ENCODE measurements at regions not wholly inside any gene's neighbourhood (a gene's known extent, or its start where the extent isn't known, plus 50 kb on each side); places are given as distances from the start of the nearest gene placed in this dataset.

DNA sequence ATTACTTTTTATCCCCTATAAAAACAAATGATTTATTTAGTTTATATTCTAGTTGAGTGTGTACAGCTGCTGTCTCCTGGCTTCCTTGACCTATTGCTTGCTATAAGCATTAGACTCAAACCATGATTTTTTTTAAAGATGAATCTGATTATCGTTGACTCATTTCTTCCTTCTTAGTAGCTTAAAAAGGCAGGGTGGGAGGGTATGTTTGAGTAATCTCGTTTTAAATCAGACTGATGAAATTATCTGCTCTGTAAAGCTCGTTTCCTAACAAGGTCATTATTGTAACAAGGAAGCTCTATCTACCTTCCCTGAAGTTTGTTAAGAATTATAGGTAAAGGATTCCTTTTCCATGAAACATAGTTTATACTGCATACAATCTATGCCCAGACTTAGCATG is 276.3 kb upstream of the KCND2 start:
- H3K36me3 ChIP-seq (replicated peaks in 1 of 2; ENCODE audit: control extremely low read depth in 1 of 2, control insufficient read depth in 1 of 2, extremely low read depth in 1 of 2, insufficient read depth in 2 of 2, low read length in 1 of 2), result no peaks in the 10 kb centered on the region
- no peak for ATAC-seq (ENCODE audit: low read depth)
- no peaks in the 10 kb centered on the region for H3K27me3 ChIP-seq (replicated peaks in 1 of 4; ENCODE audit: control extremely low read depth in 1 of 4, control insufficient read depth in 3 of 4, insufficient read depth in 4 of 4, low read length in 3 of 4)
- no peak overlapping the region for H3K9ac ChIP-seq (ENCODE audit: low read length)
- no peak overlapping the region for H3K4me3 ChIP-seq (ENCODE audit: control extremely low read depth in 1 of 5, extremely low read depth in 1 of 5, insufficient read depth in 1 of 5, low read depth in 2 of 5, low read length in 4 of 5)
- H2AFZ ChIP-seq (ENCODE audit: insufficient read depth, low read depth, low read length, poor library complexity, severe bottlenecking), result no peak overlapping the region
- H3K9me3 Mint-ChIP-seq (ENCODE audit: insufficient read depth), result no peaks in the 10 kb centered on the region
- no peak overlapping the region for H3K4me2 ChIP-seq (replicated peaks; ENCODE audit: low read depth, low read length, poor library complexity, severe bottlenecking)
- CTCF ChIA-PET, result no interaction called here
- no peaks in the 10 kb centered on the region for H3K4me1 Mint-ChIP-seq
- no peak overlapping the region for H3K27ac ChIP-seq (ENCODE audit: low read length in 2 of 2)
- no peak for TF ChIP-seq EZH2 (IDR thresholded peaks at IDR 0.05; ENCODE audit: borderline replicate concordance, insufficient read depth, low read depth, low read length, poor library complexity, severe bottlenecking)
- no peaks in the 10 kb centered on the region for H3K4me1 ChIP-seq (ENCODE audit: control insufficient read depth in 2 of 2, insufficient read depth in 2 of 2, low read length in 2 of 2)
- DNase-seq, result no peak
- POLR2A ChIA-PET, result no interaction called here
- H3K27me3 Mint-ChIP-seq, result no peaks in the 10 kb centered on the region
- no peaks in the 10 kb centered on the region for H3K79me2 ChIP-seq (ENCODE audit: control insufficient read depth, insufficient read depth, low read length)
- H3K9me3 ChIP-seq (ENCODE audit: control extremely low read depth in 1 of 3, control insufficient read depth in 2 of 3, insufficient read depth in 1 of 3, low read length in 2 of 3), result no peaks in the 10 kb centered on the region
- no peaks in the 10 kb centered on the region for H4K20me1 ChIP-seq (ENCODE audit: control insufficient read depth, insufficient read depth, low read length, poor library complexity, severe bottlenecking)
- intact Hi-C loops (cut with micrococcal nuclease), result no loop called here
- H3K27ac Mint-ChIP-seq, result no peak overlapping the region
- H3K4me3 Mint-ChIP-seq, result no peak overlapping the region
- WGBS (ENCODE audit: insufficient coverage), result no CpG with 5 or more reads among the region's 3 CpGs

- no peak overlapping the region for H3K9ac ChIP-seq (ENCODE audit: low read length)
- H3K36me3 ChIP-seq (replicated peaks in 1 of 2; ENCODE audit: control extremely low read depth in 1 of 2, control insufficient read depth in 1 of 2, extremely low read depth in 1 of 2, insufficient read depth in 2 of 2, low read length in 1 of 2), result no peaks in the 10 kb centered on the region
- no peak overlapping the region for H3K27ac ChIP-seq (ENCODE audit: low read length in 2 of 2)
- Mint-ChIP-seq H3K4me1 (no peaks in the 10 kb centered on the region), H3K4me3 (no peak overlapping the region), H3K27ac (no peak overlapping the region), H3K9me3 (ENCODE audit: insufficient read depth) (no peaks in the 10 kb centered on the region), H3K27me3 (no peaks in the 10 kb centered on the region)
- TF ChIP-seq CTCF (IDR thresholded peaks at IDR 0.05), result no peak
- TF ChIP-seq EZH2 (IDR thresholded peaks at IDR 0.05; ENCODE audit: borderline replicate concordance, insufficient read depth, low read depth, low read length, poor library complexity, severe bottlenecking), result no peak
- H3K27me3 ChIP-seq (replicated peaks in 1 of 4; ENCODE audit: control extremely low read depth in 1 of 4, control insufficient read depth in 3 of 4, insufficient read depth in 4 of 4, low read length in 3 of 4), result no peaks in the 10 kb centered on the region
- intact Hi-C loops (cut with micrococcal nuclease), result no loop called here
- whole genome bisulfite sequencing (ENCODE audit: insufficient coverage), result 100% methylated on average over 2 of the region's 5 CpGs
- H3K4me1 ChIP-seq (ENCODE audit: control insufficient read depth in 2 of 2, insufficient read depth in 2 of 2, low read length in 2 of 2), result no peaks in the 10 kb centered on the region
- no peaks in the 10 kb centered on the region for H3K79me2 ChIP-seq (ENCODE audit: control insufficient read depth, insufficient read depth, low read length)
- DNase-seq (no peak), ATAC-seq (ENCODE audit: low read depth) (no peak)
- H3K9me3 ChIP-seq (ENCODE audit: control extremely low read depth in 1 of 3, control insufficient read depth in 2 of 3, insufficient read depth in 1 of 3, low read length in 2 of 3), result no peaks in the 10 kb centered on the region
- no peak overlapping the region for H3K4me2 ChIP-seq (replicated peaks; ENCODE audit: low read depth, low read length, poor library complexity, severe bottlenecking)
- no peaks in the 10 kb centered on the region for H4K20me1 ChIP-seq (ENCODE audit: control insufficient read depth, insufficient read depth, low read length, poor library complexity, severe bottlenecking)
- ChIA-PET CTCF (no interaction called here), POLR2A (no interaction called here)
- no peak overlapping the region for H3K4me3 ChIP-seq (ENCODE audit: control extremely low read depth in 1 of 5, extremely low read depth in 1 of 5, insufficient read depth in 1 of 5, low read depth in 2 of 5, low read length in 4 of 5)
- H2AFZ ChIP-seq (ENCODE audit: insufficient read depth, low read depth, low read length, poor library complexity, severe bottlenecking), result no peak overlapping the region
Observed at GRCh38 chr7:119999738-120000475, 273.1 kb upstream of the KCND2 start.
